GM20000 (cell line): ENCODE measurements at regions not wholly inside any gene's neighbourhood (a gene's known extent, or its start where the extent isn't known, plus 50 kb on each side); places are given as distances from the start of the nearest gene placed in this dataset.

Experiments used
- DNase-seq: peaks from one replicate; pipeline ENCODE4 v3.0.0; 2012; ENCODE audit warnings: low spot score
- CTCF ChIP-seq: IDR thresholded peaks from 2 replicates; pipeline ENCODE4 v1.5.1; 2012; ENCODE audit warnings: mild to moderate bottlenecking, control low read depth; ENCODE audit errors: extremely low read depth, missing control alignments

GRCh38 chr4:170651786-170652185 lies 562.0 kb upstream of the AADAT start:
- DNase-seq: no peak
- no peak for TF ChIP-seq CTCF

- DNase-seq: no peak
- no peak for TF ChIP-seq CTCF
These were observed 537.7 kb upstream of the AADAT start for GRCh38 chr4:170627418-170627817.

- no peak for DNase-seq
- no peak for TF ChIP-seq CTCF
These were observed 534.1 kb upstream of the AADAT start for GRCh38 chr4:170623899-170624298.

- DNase-seq: no peak
- TF ChIP-seq CTCF: no peak
These were observed 520.7 kb upstream of the AADAT start for GRCh38 chr4:170610434-170610833.

- no peak for DNase-seq
- no peak for TF ChIP-seq CTCF
These were observed 510.1 kb upstream of the AADAT start for GRCh38 chr4:170599894-170600293.

GRCh38 chr4:170591076-170591475 lies 501.3 kb upstream of the AADAT start:
- TF ChIP-seq CTCF: no peak
- no peak for DNase-seq

GRCh38 chr4:170589597-170590191 lies 499.9 kb upstream of the AADAT start:
- peak; percentile 26 for DNase-seq
- no peak for TF ChIP-seq CTCF

- DNase-seq: no peak
- TF ChIP-seq CTCF: no peak
These were observed 492.2 kb upstream of the AADAT start for GRCh38 chr4:170581969-170582368.
